ENCODE measurements at regions not wholly inside any gene's neighbourhood (a gene's known extent, or its start where the extent isn't known, plus 50 kb on each side); places are given as distances from the start of the nearest gene placed in this dataset.

DNA sequence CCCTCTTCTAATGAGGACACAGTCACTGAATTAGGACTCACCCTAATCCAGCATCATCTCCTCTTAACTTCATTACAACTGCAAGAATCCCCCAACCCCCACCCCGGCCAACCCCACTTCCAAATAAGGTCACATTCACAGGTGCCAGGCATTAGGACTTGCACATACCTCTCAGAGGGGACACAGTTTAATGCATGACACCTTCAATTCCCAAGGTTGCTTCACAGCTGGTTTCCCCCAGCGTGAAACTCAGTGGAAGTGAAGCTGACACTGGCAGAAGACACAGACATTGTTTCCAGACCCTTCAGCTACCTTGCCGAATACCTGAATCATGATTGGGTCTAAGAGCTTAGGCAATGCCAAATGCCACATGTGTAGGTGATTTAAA, 217.0 kb upstream of the DYNLRB2 start:
- no peak for TF ChIP-seq EZH2phosphoT487 (IDR thresholded peaks at IDR 0.05; ENCODE audit: borderline replicate concordance)
- TF ChIP-seq, protein P1, sequence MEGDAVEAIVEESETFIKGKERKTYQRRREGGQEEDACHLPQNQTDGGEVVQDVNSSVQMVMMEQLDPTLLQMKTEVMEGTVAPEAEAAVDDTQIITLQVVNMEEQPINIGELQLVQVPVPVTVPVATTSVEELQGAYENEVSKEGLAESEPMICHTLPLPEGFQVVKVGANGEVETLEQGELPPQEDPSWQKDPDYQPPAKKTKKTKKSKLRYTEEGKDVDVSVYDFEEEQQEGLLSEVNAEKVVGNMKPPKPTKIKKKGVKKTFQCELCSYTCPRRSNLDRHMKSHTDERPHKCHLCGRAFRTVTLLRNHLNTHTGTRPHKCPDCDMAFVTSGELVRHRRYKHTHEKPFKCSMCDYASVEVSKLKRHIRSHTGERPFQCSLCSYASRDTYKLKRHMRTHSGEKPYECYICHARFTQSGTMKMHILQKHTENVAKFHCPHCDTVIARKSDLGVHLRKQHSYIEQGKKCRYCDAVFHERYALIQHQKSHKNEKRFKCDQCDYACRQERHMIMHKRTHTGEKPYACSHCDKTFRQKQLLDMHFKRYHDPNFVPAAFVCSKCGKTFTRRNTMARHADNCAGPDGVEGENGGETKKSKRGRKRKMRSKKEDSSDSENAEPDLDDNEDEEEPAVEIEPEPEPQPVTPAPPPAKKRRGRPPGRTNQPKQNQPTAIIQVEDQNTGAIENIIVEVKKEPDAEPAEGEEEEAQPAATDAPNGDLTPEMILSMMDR (conservative IDR thresholded peaks at IDR 0.05; ENCODE audit: low read length), result no peak
- Histone ChIP-seq H4K20me1 (ENCODE audit: insufficient read depth, low read length, poor library complexity, severe bottlenecking) (no peaks in the 10 kb centered on the region), H3F3A (ENCODE audit: low read depth) (no peaks in the 10 kb centered on the region), H3K4me1 (ENCODE audit: insufficient read depth, low read length, poor library complexity, severe bottlenecking) (no peaks in the 10 kb centered on the region), H3K4me3 (ENCODE audit: low read length, poor library complexity, severe bottlenecking) (no peak overlapping the region), H3K9me2 (replicated peaks; ENCODE audit: low read depth, low read length) (no peaks in the 10 kb centered on the region), H3K9ac (ENCODE audit: low read depth, low read length, poor library complexity, severe bottlenecking) (no peak overlapping the region), H3K79me2 (ENCODE audit: insufficient read depth, low read length) (no peaks in the 10 kb centered on the region), H3K36me3 (ENCODE audit: insufficient read depth, low read length) (no peaks in the 10 kb centered on the region), H3K4me2 (ENCODE audit: low read depth, low read length, poor library complexity, severe bottlenecking) (no peak overlapping the region), H2AFZ (ENCODE audit: low read length) (no peak overlapping the region), H3K27me3 (ENCODE audit: insufficient read depth, low read length, poor library complexity, severe bottlenecking) (no peaks in the 10 kb centered on the region), H3K9me3 (ENCODE audit: insufficient read depth, low read depth, low read length) (no peaks in the 10 kb centered on the region)

DNA sequence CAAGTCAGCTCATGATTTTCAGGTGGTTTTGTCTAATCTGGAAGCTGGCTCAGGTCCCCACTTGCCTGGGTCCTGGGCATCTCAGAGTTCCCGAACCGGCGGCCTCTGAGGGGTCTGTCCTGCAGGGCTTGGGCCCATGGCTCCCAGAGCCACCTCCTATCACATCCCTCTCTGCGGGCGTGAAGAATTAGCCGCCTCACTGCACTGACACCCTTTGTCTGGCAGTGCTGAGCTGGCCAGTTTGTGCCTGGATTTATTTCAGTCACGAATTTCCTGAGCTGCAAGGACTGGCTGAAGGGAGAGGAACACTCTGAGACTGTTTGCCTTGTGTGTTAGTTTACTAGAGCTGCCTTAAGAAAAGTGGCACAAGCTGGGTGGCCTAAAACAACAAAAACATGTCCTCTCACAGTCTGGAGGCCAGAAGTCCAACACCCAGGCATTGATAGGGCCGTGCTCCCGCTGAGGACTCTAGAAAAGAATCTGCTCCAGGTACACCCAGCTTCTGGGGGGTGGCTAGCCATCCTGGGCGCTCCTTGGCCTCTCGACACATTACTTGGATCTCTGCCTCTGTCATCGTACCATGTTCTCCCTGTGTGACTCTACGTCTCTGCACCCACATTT, 217.5 kb upstream of the DYNLRB2 start:
- Histone ChIP-seq H3K4me3 (ENCODE audit: low read length, poor library complexity, severe bottlenecking) (no peak overlapping the region), H3K27me3 (ENCODE audit: insufficient read depth, low read length, poor library complexity, severe bottlenecking) (no peaks in the 10 kb centered on the region), H4K20me1 (ENCODE audit: insufficient read depth, low read length, poor library complexity, severe bottlenecking) (no peaks in the 10 kb centered on the region), H3K79me2 (ENCODE audit: insufficient read depth, low read length) (no peaks in the 10 kb centered on the region), H3K4me2 (ENCODE audit: low read depth, low read length, poor library complexity, severe bottlenecking) (no peak overlapping the region), H3F3A (ENCODE audit: low read depth) (no peaks in the 10 kb centered on the region), H3K9me2 (replicated peaks; ENCODE audit: low read depth, low read length) (no peaks in the 10 kb centered on the region), H2AFZ (ENCODE audit: low read length) (no peak overlapping the region), H3K36me3 (ENCODE audit: insufficient read depth, low read length) (no peaks in the 10 kb centered on the region), H3K9ac (ENCODE audit: low read depth, low read length, poor library complexity, severe bottlenecking) (no peak overlapping the region), H3K9me3 (ENCODE audit: insufficient read depth, low read depth, low read length) (no peaks in the 10 kb centered on the region), H3K4me1 (ENCODE audit: insufficient read depth, low read length, poor library complexity, severe bottlenecking) (no peaks in the 10 kb centered on the region)
- no peak for TF ChIP-seq EZH2phosphoT487 (IDR thresholded peaks at IDR 0.05; ENCODE audit: borderline replicate concordance)
- TF ChIP-seq, protein P1 (conservative IDR thresholded peaks at IDR 0.05; ENCODE audit: low read length), result no peak

DNA sequence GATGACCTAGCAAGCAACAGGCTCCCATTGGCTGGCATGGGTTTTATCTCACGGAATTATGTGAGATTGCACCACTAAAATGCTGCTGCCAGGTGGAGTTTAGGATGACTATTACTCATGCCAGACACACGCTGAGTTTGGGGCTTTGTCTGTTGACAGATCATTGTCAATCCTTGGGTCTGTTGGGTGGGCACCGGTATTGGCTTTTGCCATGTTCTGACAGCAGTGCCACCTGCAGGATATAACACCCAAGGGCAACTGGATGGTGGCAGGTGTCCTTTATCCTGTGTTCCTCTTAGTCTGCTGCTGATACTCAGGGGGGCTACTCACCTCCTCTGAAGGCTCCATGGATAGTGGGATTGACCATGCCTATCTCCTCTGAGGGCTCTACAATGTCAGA, 221.6 kb upstream of the DYNLRB2 start:
- Histone ChIP-seq H3K4me3 (ENCODE audit: low read length, poor library complexity, severe bottlenecking) (no peak overlapping the region), H3K9me3 (ENCODE audit: insufficient read depth, low read depth, low read length) (no peaks in the 10 kb centered on the region), H3F3A (ENCODE audit: low read depth) (no peaks in the 10 kb centered on the region), H3K9ac (ENCODE audit: low read depth, low read length, poor library complexity, severe bottlenecking) (no peak overlapping the region), H4K20me1 (ENCODE audit: insufficient read depth, low read length, poor library complexity, severe bottlenecking) (no peaks in the 10 kb centered on the region), H3K9me2 (replicated peaks; ENCODE audit: low read depth, low read length) (no peaks in the 10 kb centered on the region), H3K27me3 (ENCODE audit: insufficient read depth, low read length, poor library complexity, severe bottlenecking) (no peaks in the 10 kb centered on the region), H3K4me2 (ENCODE audit: low read depth, low read length, poor library complexity, severe bottlenecking) (no peak overlapping the region), H3K4me1 (ENCODE audit: insufficient read depth, low read length, poor library complexity, severe bottlenecking) (no peaks in the 10 kb centered on the region), H3K36me3 (ENCODE audit: insufficient read depth, low read length) (no peaks in the 10 kb centered on the region), H2AFZ (ENCODE audit: low read length) (no peak overlapping the region), H3K79me2 (ENCODE audit: insufficient read depth, low read length) (no peaks in the 10 kb centered on the region)
- TF ChIP-seq EZH2phosphoT487 (IDR thresholded peaks at IDR 0.05; ENCODE audit: borderline replicate concordance), result no peak
- TF ChIP-seq, protein P1 (conservative IDR thresholded peaks at IDR 0.05; ENCODE audit: low read length), result peak; percentile 63
